ENCODE measurements at regions not wholly inside any gene's neighbourhood (a gene's known extent, or its start where the extent isn't known, plus 50 kb on each side); places are given as distances from the start of the nearest gene placed in this dataset.

- H3K79me2 ChIP-seq (ENCODE audit: control insufficient read depth in 1 of 2, insufficient read depth in 2 of 2, low read length in 2 of 2), result no peaks in the 10 kb centered on the region
- H2BK5ac ChIP-seq (ENCODE audit: low read depth, low read length), result no peak overlapping the region
- H3K23me2 ChIP-seq (ENCODE audit: low read depth, low read length), result no peaks in the 10 kb centered on the region; the same call in 1 of the 2 replicates
- FAIRE-seq (peak; percentile 32), DNase-seq (ENCODE audit: low read depth in 1 of 2, low spot score in 2 of 2) (no peak)
- no peaks in the 10 kb centered on the region for H3K79me1 ChIP-seq (ENCODE audit: low read depth, low read length)
- no peak overlapping the region for H2BK120ac ChIP-seq (replicated peaks; ENCODE audit: low read depth, low read length)
- no peak overlapping the region for H2BK20ac ChIP-seq (ENCODE audit: low read length)
- POLR2A ChIA-PET (ENCODE audit: partially characterized antibody), result no interaction called here
- no peak overlapping the region for H3K18ac ChIP-seq (ENCODE audit: extremely low read depth, low read length)
- CTCF ChIA-PET (ENCODE audit: partially characterized antibody), result no interaction called here
- 96% methylated on average over 1 of the region's 1 CpG; no CpG with 5 or more reads in 1 of the 2 experiments for WGBS, 2 experiments (ENCODE audit: extremely low coverage in 1 of 2, insufficient coverage in 1 of 2, insufficient read length in 1 of 2, insufficient replicate concordance in 2 of 2, low coverage in 1 of 2, low lambda C conversion rate in 2 of 2, missing lambda C conversion rate in 1 of 2)
- peaks cover 6 to 17% of the 10 kb centered on the region in 2 experiments for H3K9me3 ChIP-seq (ENCODE audit: insufficient read depth in 2 of 2, low read depth in 1 of 2, low read length in 1 of 2)
- no peak overlapping the region for H2AK5ac ChIP-seq (ENCODE audit: low read depth, low read length)
- H3K23ac ChIP-seq (ENCODE audit: insufficient read length), result no peak overlapping the region
- H4K8ac ChIP-seq (ENCODE audit: extremely low read depth, insufficient read depth, low read length), result no peak overlapping the region
- H3K4me1 ChIP-seq (replicated peaks in 1 of 4; ENCODE audit: control insufficient read depth in 3 of 4, insufficient read depth in 4 of 4, low read length in 3 of 4), result peaks cover 0 to 2% (median 0%) of the 10 kb centered on the region in 4 experiments; a peak in 1 of 7 replicates
- H2BK12ac ChIP-seq (ENCODE audit: low read depth, low read length), result no peak overlapping the region
- no peak for TF ChIP-seq RAD21 (IDR thresholded peaks at IDR 0.05 in 1 of 2, conservative IDR thresholded peaks at IDR 0.05 in 1 of 2; ENCODE audit: low read depth in 2 of 2, low read length in 2 of 2)
- no peak for TF ChIP-seq RNF2 (IDR thresholded peaks at IDR 0.05; ENCODE audit: borderline replicate concordance, low read depth, low read length, missing control alignments, poor library complexity, severe bottlenecking)
- TF ChIP-seq POLR2AphosphoS5 (IDR thresholded peaks at IDR 0.05; ENCODE audit: low read depth, low read length), result no peak
- TF ChIP-seq TCF12 (IDR thresholded peaks at IDR 0.05; ENCODE audit: low read depth, low read length), result no peak
- TF ChIP-seq CREB1 (IDR thresholded peaks at IDR 0.05), result no peak
- H2AFZ ChIP-seq (ENCODE audit: low read length), result no peak overlapping the region
- no peak overlapping the region for H3K14ac ChIP-seq (ENCODE audit: insufficient read length)
- no peak overlapping the region for H4K5ac ChIP-seq (ENCODE audit: insufficient read length, low read depth, low read length)
- H4K91ac ChIP-seq (replicated peaks; ENCODE audit: insufficient read length, low read length), result no peak overlapping the region
- H3K4me2 ChIP-seq (ENCODE audit: insufficient read depth in 1 of 2, low read depth in 2 of 2, low read length in 2 of 2), result no peak overlapping the region
- H3K27ac ChIP-seq (ENCODE audit: low read depth, low read length), result no peak overlapping the region
- no peak overlapping the region for H3K56ac ChIP-seq (replicated peaks; ENCODE audit: insufficient read length, low read depth, low read length)
- no peak overlapping the region for H3K9ac ChIP-seq (replicated peaks in 1 of 4; ENCODE audit: extremely low read depth in 1 of 4, low read depth in 3 of 4, low read length in 3 of 4)
- H3K4me3 ChIP-seq (ENCODE audit: extremely low read depth in 1 of 4, insufficient read depth in 2 of 4, low read depth in 3 of 4, low read length in 4 of 4), result no peak overlapping the region
- no peaks in the 10 kb centered on the region for H4K20me1 ChIP-seq (replicated peaks in 1 of 2; ENCODE audit: control insufficient read depth in 1 of 2, insufficient read depth in 2 of 2, low read length in 2 of 2)
- no peak overlapping the region for H2BK15ac ChIP-seq (ENCODE audit: low read length)
- H3K27me3 ChIP-seq (replicated peaks in 1 of 4; ENCODE audit: control insufficient read depth in 3 of 4, extremely low read depth in 1 of 4, insufficient read depth in 3 of 4, low read length in 3 of 4), result no peaks in the 10 kb centered on the region; a peak in 1 of 7 replicates
- no peak overlapping the region for H3K4ac ChIP-seq (replicated peaks; ENCODE audit: insufficient read length, low read depth, low read length)
- no peaks in the 10 kb centered on the region for H3K36me3 ChIP-seq (ENCODE audit: control insufficient read depth in 2 of 4, insufficient read depth in 4 of 4, low read length in 3 of 4)
These were observed 250.2 kb downstream of the BUB3 start for GRCh38 chr10:123404357-123404756.

Data from H1 (cell line).